Caco-2 (cell line): ENCODE measurements at regions not wholly inside any gene's neighbourhood (a gene's known extent, or its start where the extent isn't known, plus 50 kb on each side); places are given as distances from the start of the nearest gene placed in this dataset.

Experiments used
- BruUV-seq: library from RNA; stranded (reverse); fragments of 400-500 nt; replicated peaks from 2 replicates; lab custom pipeline; 2021; lab: Mats Ljungman, UMichigan
- CTCF ChIA-PET: fragments of 300-600 bp; sonication (Branson Sonifier 250); formaldehyde crosslinking; loops from one replicate; lab custom pipeline; 2022; ENCODE audit warnings: antibody characterized with exemption; lab: Charles Lee
- POLR2A ChIA-PET: fragments of 300-600 bp; sonication (Branson Sonifier 250); formaldehyde crosslinking; loops from one replicate; lab custom pipeline; 2022; ENCODE audit warnings: antibody characterized with exemption; lab: Charles Lee
- DNase-seq, 2 experiments: peaks; one replicate each; pipeline versions ENCODE4 v3.0.0 to v3.0.0-alpha.2; 2020 to 2022
- H3K27me3 ChIP-seq: replicated peaks from 2 replicates; pipeline ENCODE4 v1.6.0; 2011; ENCODE audit warnings: low read length; ENCODE audit not compliant: control insufficient read depth, insufficient read depth
- H3K36me3 ChIP-seq: 2 replicates; pipeline ENCODE4 v1.5.1; 2011; ENCODE audit warnings: low read length; ENCODE audit not compliant: control insufficient read depth, insufficient read depth
- H3K4me1 ChIP-seq: fragments of 250-450 bp; sonication (Bioruptor Pico); 2 replicates; pipeline ENCODE4 v1.5.1; 2020; ENCODE audit warnings: mild to moderate bottlenecking
- H3K4me3 ChIP-seq: 2 replicates; pipeline ENCODE4 v1.5.1; 2011; ENCODE audit warnings: low read depth, mild to moderate bottlenecking, control low read depth, low read length
- H3K9me3 ChIP-seq: fragments of 250-450 bp; sonication (Bioruptor Pico); 2 replicates; pipeline ENCODE4 v1.5.1; 2020; ENCODE audit warnings: mild to moderate bottlenecking, moderate library complexity
- H3K27ac Mint-ChIP-seq: one replicate; pipeline ENCODE4 v1.8.0; 2022; ENCODE audit warnings: mixed read lengths; ENCODE audit not compliant: unreplicated experiment
- H3K27me3 Mint-ChIP-seq: one replicate; pipeline ENCODE4 v1.8.0; 2022; ENCODE audit warnings: mixed read lengths; ENCODE audit not compliant: insufficient read depth, unreplicated experiment
- H3K36me3 Mint-ChIP-seq: one replicate; pipeline ENCODE4 v1.8.0; 2022; ENCODE audit warnings: mild to moderate bottlenecking, mixed read lengths; ENCODE audit not compliant: insufficient read depth, unreplicated experiment
- H3K4me1 Mint-ChIP-seq: one replicate; pipeline ENCODE4 v1.8.0; 2022; ENCODE audit warnings: low read depth, mixed read lengths; ENCODE audit not compliant: unreplicated experiment
- H3K4me3 Mint-ChIP-seq: one replicate; pipeline ENCODE4 v1.8.0; 2022; ENCODE audit warnings: mild to moderate bottlenecking, moderate library complexity, mixed read lengths; ENCODE audit not compliant: unreplicated experiment
- H3K9me3 Mint-ChIP-seq: one replicate; pipeline ENCODE4 v1.8.0; 2022; ENCODE audit warnings: mixed read lengths; ENCODE audit not compliant: unreplicated experiment
- intact Hi-C: fragments of 100-400 bp; cut with micrococcal nuclease; formaldehyde crosslinking; loops from one replicate; pipeline ENCODE4 v1.10.0; 2022; ENCODE audit not compliant: unreplicated experiment
- TF ChIP-seq, protein P1 (sequence below), 2 experiments: fragments of 200-600 bp in 1 of 2; IDR thresholded peaks; 1 replicate in 1 of 2; 2 replicates in 1 of 2; pipeline versions ENCODE4 v1.5.1 to v1.8.0; 2011 to 2022; ENCODE audit warnings: antibody characterized with exemption in 1 of 2, control low read depth in 1 of 2, inconsistent platforms in 1 of 2, low read depth in 1 of 2, low read length in 1 of 2, mild to moderate bottlenecking in 1 of 2, moderate library complexity in 1 of 2; ENCODE audit not compliant: insufficient read depth in 1 of 2, severe bottlenecking in 1 of 2, unreplicated experiment in 1 of 2

- intact Hi-C loops = no loop called here
- Histone ChIP-seq H3K36me3 (no peaks in the 10 kb centered on the region), H3K9me3 (no peaks in the 10 kb centered on the region), H3K4me3 (no peak overlapping the region), H3K27me3 (no peaks in the 10 kb centered on the region), H3K4me1 (no peaks in the 10 kb centered on the region)
- H3K27me3 Mint-ChIP-seq = peaks cover 14% of the 10 kb centered on the region
- ChIA-PET CTCF (no interaction called here), POLR2A (no interaction called here)
- H3K27ac Mint-ChIP-seq = no peak overlapping the region
- no TSS peak for BruUV-seq
- TF ChIP-seq, protein P1, sequence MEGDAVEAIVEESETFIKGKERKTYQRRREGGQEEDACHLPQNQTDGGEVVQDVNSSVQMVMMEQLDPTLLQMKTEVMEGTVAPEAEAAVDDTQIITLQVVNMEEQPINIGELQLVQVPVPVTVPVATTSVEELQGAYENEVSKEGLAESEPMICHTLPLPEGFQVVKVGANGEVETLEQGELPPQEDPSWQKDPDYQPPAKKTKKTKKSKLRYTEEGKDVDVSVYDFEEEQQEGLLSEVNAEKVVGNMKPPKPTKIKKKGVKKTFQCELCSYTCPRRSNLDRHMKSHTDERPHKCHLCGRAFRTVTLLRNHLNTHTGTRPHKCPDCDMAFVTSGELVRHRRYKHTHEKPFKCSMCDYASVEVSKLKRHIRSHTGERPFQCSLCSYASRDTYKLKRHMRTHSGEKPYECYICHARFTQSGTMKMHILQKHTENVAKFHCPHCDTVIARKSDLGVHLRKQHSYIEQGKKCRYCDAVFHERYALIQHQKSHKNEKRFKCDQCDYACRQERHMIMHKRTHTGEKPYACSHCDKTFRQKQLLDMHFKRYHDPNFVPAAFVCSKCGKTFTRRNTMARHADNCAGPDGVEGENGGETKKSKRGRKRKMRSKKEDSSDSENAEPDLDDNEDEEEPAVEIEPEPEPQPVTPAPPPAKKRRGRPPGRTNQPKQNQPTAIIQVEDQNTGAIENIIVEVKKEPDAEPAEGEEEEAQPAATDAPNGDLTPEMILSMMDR (IDR thresholded peaks at IDR 0.05; ENCODE audit: insufficient read depth in 1 of 2, low read depth in 1 of 2, low read length in 1 of 2, severe bottlenecking in 1 of 2, unreplicated experiment in 1 of 2) = no peak
- no peak for DNase-seq
- no peak overlapping the region for H3K4me3 Mint-ChIP-seq
- peaks cover 9% of the 10 kb centered on the region for H3K9me3 Mint-ChIP-seq
- no peaks in the 10 kb centered on the region for H3K4me1 Mint-ChIP-seq
- H3K36me3 Mint-ChIP-seq = no peaks in the 10 kb centered on the region
These were observed 565.8 kb upstream of the ADARB2 start for GRCh38 chr10:2303169-2303568.

DNA sequence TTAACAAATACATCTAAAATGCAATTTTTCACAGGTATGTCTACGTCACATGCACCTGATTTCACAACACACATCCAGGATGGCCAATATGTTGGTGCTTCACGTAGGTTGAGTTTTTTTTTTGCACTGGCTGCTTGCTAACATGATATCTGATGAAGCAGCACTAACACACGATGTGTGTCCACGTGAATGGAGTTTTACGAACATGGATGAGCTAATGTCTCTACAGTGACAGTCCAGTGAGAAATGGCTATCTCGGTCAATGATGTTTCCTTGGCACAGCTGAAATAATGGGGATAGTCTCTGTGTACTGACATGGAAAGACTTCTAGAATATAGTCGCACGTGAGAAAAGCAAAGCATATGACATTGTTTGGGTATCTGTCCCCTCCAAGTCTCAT, 563.9 kb upstream of the ADARB2 start:
- intact Hi-C loops = no loop called here

GRCh38 chr10:2300231-2300630, 562.9 kb upstream of the ADARB2 start:
- Mint-ChIP-seq H3K27ac (no peak overlapping the region), H3K4me1 (no peaks in the 10 kb centered on the region), H3K36me3 (no peaks in the 10 kb centered on the region), H3K27me3 (peaks cover 12% of the 10 kb centered on the region), H3K4me3 (no peak overlapping the region), H3K9me3 (peaks cover 9% of the 10 kb centered on the region)
- CTCF ChIA-PET = no interaction called here
- Histone ChIP-seq H3K4me1 (no peaks in the 10 kb centered on the region), H3K9me3 (no peaks in the 10 kb centered on the region), H3K36me3 (no peaks in the 10 kb centered on the region), H3K27me3 (no peaks in the 10 kb centered on the region), H3K4me3 (no peak overlapping the region)
- TF ChIP-seq, protein P1 (IDR thresholded peaks at IDR 0.05; ENCODE audit: insufficient read depth in 1 of 2, low read depth in 1 of 2, low read length in 1 of 2, severe bottlenecking in 1 of 2, unreplicated experiment in 1 of 2) = no peak
- POLR2A ChIA-PET = no interaction called here
- intact Hi-C loops = no loop called here
- no peak for DNase-seq
- no TSS peak for BruUV-seq

More for the DNA sequence above, 563.9 kb upstream of the ADARB2 start:
- DNase-seq = no peak
- Histone ChIP-seq H3K4me3 (no peak overlapping the region), H3K4me1 (no peaks in the 10 kb centered on the region), H3K9me3 (no peaks in the 10 kb centered on the region), H3K27me3 (no peaks in the 10 kb centered on the region), H3K36me3 (no peaks in the 10 kb centered on the region)
- TF ChIP-seq, protein P1 (IDR thresholded peaks at IDR 0.05; ENCODE audit: insufficient read depth in 1 of 2, low read depth in 1 of 2, low read length in 1 of 2, severe bottlenecking in 1 of 2, unreplicated experiment in 1 of 2) = no peak
- H3K27me3 Mint-ChIP-seq = peaks cover 14% of the 10 kb centered on the region
- H3K36me3 Mint-ChIP-seq = no peaks in the 10 kb centered on the region
- no peak overlapping the region for H3K27ac Mint-ChIP-seq
- ChIA-PET CTCF (no interaction called here), POLR2A (no interaction called here)
- no peaks in the 10 kb centered on the region for H3K4me1 Mint-ChIP-seq
- peaks cover 9% of the 10 kb centered on the region for H3K9me3 Mint-ChIP-seq
- BruUV-seq = no TSS peak
- H3K4me3 Mint-ChIP-seq = no peak overlapping the region
